ENCODE measurements at regions not wholly inside any gene's neighbourhood (a gene's known extent, or its start where the extent isn't known, plus 50 kb on each side); places are given as distances from the start of the nearest gene placed in this dataset.
A peak's percentile ranks its signal among the peaks of the same experiment; 100 is the strongest.

DNA sequence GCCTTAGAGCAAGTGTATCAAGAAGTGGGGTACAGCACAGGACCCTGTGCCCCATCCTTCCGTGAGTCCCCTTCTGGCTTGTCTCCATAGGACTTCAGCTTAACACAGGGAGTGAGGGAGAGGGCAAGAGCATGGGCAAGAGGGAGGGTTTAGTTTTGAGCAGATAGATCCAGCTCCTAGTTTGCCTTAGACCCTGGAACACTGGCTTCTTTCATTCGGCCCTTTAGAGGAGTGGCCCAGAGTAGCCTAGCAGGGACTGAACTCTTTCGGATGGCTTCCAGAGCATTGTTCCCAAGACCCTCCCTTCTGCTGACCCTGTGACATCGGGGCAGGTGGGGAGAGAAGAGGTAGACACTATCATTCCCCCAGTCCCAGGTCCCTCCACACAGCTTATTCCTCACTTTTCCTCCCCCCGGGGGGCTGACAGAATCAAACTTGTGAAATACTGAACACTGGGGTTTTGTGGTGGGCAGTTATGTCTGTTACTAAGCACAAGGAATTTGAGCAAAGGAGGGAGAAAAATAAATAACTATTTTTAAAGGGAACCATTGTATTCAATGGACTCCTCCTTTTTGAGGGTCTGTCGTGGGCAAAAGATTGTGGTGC, 289.6 kb upstream of the C2CD4B start:
- DNase-seq (ENCODE audit: low read depth, low spot score) = no peak
- H3K4me3 ChIP-seq (ENCODE audit: low read depth, low read length) = no peak overlapping the region
- H3K27ac ChIP-seq (ENCODE audit: low read depth, low read length) = peak overlapping the region; percentile 90
- TF ChIP-seq, protein P1, sequence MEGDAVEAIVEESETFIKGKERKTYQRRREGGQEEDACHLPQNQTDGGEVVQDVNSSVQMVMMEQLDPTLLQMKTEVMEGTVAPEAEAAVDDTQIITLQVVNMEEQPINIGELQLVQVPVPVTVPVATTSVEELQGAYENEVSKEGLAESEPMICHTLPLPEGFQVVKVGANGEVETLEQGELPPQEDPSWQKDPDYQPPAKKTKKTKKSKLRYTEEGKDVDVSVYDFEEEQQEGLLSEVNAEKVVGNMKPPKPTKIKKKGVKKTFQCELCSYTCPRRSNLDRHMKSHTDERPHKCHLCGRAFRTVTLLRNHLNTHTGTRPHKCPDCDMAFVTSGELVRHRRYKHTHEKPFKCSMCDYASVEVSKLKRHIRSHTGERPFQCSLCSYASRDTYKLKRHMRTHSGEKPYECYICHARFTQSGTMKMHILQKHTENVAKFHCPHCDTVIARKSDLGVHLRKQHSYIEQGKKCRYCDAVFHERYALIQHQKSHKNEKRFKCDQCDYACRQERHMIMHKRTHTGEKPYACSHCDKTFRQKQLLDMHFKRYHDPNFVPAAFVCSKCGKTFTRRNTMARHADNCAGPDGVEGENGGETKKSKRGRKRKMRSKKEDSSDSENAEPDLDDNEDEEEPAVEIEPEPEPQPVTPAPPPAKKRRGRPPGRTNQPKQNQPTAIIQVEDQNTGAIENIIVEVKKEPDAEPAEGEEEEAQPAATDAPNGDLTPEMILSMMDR (IDR thresholded peaks at IDR 0.05; ENCODE audit: low read depth, low read length) = no peak
- CTCF ChIA-PET = interaction anchor here (1.5 kb wide), 1 partner anchor 9 kb away, joined by 5 read pairs; no protein-coding TSS in a partner anchor
- H3K27me3 ChIP-seq (ENCODE audit: control insufficient read depth, insufficient read depth, low read length) = no peaks in the 10 kb centered on the region
- H3K9me3 ChIP-seq (ENCODE audit: control insufficient read depth, insufficient read depth, low read length) = no peaks in the 10 kb centered on the region; the same call in 1 of the 2 replicates
- POLR2A ChIA-PET = interaction anchor here (1.3 to 2.0 kb wide), 2 partner anchors 9 to 15 kb away, joined by 3 to 5 read pairs; no protein-coding TSS in a partner anchor

DNA sequence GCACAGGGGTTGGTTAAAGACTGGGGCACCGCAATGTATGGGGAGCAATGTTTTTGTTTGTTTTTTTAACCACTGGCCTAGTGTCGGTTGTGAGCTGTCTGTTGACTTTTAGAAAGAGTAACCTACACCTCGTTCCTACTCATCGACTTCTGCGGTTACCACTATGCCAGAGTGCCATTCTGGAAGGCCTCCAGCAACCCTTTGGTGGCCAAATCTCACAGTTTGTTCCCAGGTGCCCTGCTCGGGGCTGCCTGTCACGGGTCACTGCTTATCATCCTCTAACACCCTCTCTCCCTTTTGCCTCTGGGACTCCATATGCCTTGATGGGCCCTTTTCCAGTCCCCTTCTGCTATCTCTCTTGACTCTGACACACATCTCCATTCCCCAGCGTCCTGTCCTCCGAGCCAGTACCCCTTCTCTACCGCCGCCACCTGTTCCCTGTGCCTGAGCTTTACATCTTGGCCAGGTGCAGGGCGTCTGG, 290.4 kb upstream of the C2CD4B start:
- no peak for DNase-seq (ENCODE audit: low read depth, low spot score)
- POLR2A ChIA-PET = interaction anchor here (1.3 to 2.0 kb wide), 2 partner anchors 8 to 14 kb away, joined by 3 to 5 read pairs; no protein-coding TSS in a partner anchor
- TF ChIP-seq, protein P1 (IDR thresholded peaks at IDR 0.05; ENCODE audit: low read depth, low read length) = no peak
- Histone ChIP-seq H3K4me3 (ENCODE audit: low read depth, low read length) (no peak overlapping the region), H3K9me3 (ENCODE audit: control insufficient read depth, insufficient read depth, low read length) (no peaks in the 10 kb centered on the region; the same call in 1 of the 2 replicates), H3K27me3 (ENCODE audit: control insufficient read depth, insufficient read depth, low read length) (no peaks in the 10 kb centered on the region), H3K27ac (ENCODE audit: low read depth, low read length) (no peak overlapping the region)
- CTCF ChIA-PET = interaction anchor here (0.9 to 1.5 kb wide), 2 partner anchors 10 to 64 kb away, joined by 3 to 5 read pairs; no protein-coding TSS in a partner anchor

DNA sequence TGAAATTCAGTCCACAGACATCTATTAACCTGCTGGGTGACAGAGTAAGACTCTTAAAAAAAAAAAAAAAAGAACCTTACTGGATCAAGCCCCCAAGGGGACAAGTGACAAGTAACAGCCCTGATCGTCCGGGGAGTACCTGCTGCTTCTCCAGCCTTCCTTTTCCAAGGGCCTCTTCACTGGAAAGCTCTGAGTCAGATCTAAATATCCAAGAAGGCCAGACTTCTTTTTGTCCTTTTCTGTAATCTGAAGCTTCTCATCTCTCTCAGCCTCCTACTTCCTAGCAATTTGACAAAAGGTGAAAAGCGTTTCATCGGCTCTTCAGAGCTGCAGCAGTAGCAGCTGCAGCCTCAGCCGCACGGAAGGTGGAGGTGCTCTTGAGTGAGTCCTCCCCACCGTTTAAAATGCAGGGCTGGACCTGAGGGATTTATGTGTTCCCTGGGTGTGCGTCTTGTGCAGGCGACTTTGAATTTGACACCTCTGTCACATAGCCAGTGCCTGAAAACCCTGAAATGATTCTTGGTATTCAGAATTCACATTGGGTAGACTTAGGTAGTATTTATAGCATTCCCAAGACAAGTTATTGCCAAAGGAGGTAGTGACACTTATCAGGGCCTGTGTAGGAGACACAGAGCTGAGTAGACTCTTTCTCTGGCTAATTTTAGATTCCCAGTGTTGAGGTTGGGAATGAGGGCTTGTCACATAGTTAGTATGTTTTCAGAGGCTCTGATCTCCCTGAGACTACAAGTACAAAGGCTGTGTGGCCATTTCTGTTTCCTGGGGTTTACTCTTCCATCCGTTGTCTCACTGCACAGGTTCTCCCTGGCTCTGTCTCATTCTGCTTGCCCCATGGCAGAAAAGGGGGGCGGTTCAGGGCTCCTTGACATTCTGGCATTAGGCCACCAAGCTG, 291.2 kb upstream of the C2CD4B start:
- TF ChIP-seq, protein P1 (IDR thresholded peaks at IDR 0.05; ENCODE audit: low read depth, low read length) = no peak
- ChIA-PET POLR2A (interaction anchor here (0.7 to 2.0 kb wide), 3 partner anchors 7 to 66 kb away, joined by 5 to 6 read pairs (median 5); no protein-coding TSS in a partner anchor), CTCF (interaction anchor here (0.6 to 1.5 kb wide), 4 partner anchors 11 to 379 kb away, joined by 3 to 5 read pairs (median 3); no protein-coding TSS in a partner anchor)

DNA sequence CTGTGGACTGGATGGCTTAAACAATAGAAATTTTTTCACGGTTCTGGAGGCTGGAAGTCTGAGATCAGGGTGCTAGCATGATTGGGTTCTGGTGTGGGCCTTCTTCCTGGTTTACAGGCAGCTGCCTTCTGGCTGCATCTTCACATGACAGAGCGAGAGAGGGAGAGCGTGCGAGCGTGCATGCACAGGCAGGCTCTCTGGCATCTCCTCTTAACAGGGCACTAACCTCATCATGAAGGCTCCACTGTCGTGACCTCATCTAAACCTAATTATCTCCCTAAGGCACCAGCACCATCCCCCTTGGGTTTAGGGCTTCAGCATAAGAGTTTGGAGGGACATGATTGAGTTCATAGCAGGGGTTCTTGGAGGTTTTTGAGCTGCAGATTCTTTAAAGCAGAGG, 292.0 kb upstream of the C2CD4B start:
- DNase-seq (ENCODE audit: low read depth, low spot score) = no peak
- POLR2A ChIA-PET = interaction anchor here (1.1 kb wide), 1 partner anchor 13 kb away, joined by 5 read pairs; no protein-coding TSS in a partner anchor
- no peaks in the 10 kb centered on the region; the same call in 1 of the 2 replicates for H3K9me3 ChIP-seq (ENCODE audit: control insufficient read depth, insufficient read depth, low read length)
- H3K27ac ChIP-seq (ENCODE audit: low read depth, low read length) = no peak overlapping the region
- no peaks in the 10 kb centered on the region for H3K27me3 ChIP-seq (ENCODE audit: control insufficient read depth, insufficient read depth, low read length)
- CTCF ChIA-PET = interaction anchor here (0.6 kb wide), 1 partner anchor 380 kb away, joined by 3 read pairs; no protein-coding TSS in a partner anchor
- H3K4me3 ChIP-seq (ENCODE audit: low read depth, low read length) = no peak overlapping the region
- TF ChIP-seq, protein P1 (IDR thresholded peaks at IDR 0.05; ENCODE audit: low read depth, low read length) = no peak

More for the DNA sequence above, 291.2 kb upstream of the C2CD4B start:
- no peak overlapping the region for H3K27ac ChIP-seq (ENCODE audit: low read depth, low read length)
- H3K9me3 ChIP-seq (ENCODE audit: control insufficient read depth, insufficient read depth, low read length) = no peaks in the 10 kb centered on the region; the same call in 1 of the 2 replicates
- no peaks in the 10 kb centered on the region for H3K27me3 ChIP-seq (ENCODE audit: control insufficient read depth, insufficient read depth, low read length)
- no peak overlapping the region for H3K4me3 ChIP-seq (ENCODE audit: low read depth, low read length)
- DNase-seq (ENCODE audit: low read depth, low spot score) = no peak

Data from AG04450 (cell line).